Lung (tissue), 11 donors: ENCODE measurements at regions not wholly inside any gene's neighbourhood (a gene's known extent, or its start where the extent isn't known, plus 50 kb on each side); places are given as distances from the start of the nearest gene placed in this dataset.

Source experiments
- ATAC-seq: fragments of 200-7000 bp; cut with Tn5 transposase; one replicate; pipeline ENCODE4 v1.9.1; 2020; ENCODE audit warnings: moderate number of reproducible peaks; ENCODE audit not compliant: insufficient read depth, low FRiP score
- DNase-seq, 3 donors: peaks; one replicate each; pipeline ENCODE4 v3.0.0-alpha.2; 2013 to 2017
- H3K27ac ChIP-seq, 2 donors: one replicate each; pipeline ENCODE4 v1.5.1; 2013; ENCODE audit warnings: mild to moderate bottlenecking in 2 of 2, moderate library complexity in 2 of 2, control low read depth in 1 of 2, inconsistent platforms in 1 of 2, low read depth in 1 of 2, low read length in 1 of 2
- H3K27me3 ChIP-seq, 3 donors: one replicate each; pipeline ENCODE4 v1.5.1; 2013; ENCODE audit warnings: low read length in 2 of 3; ENCODE audit not compliant: control insufficient read depth in 3 of 3, insufficient read depth in 3 of 3
- H3K36me3 ChIP-seq, 4 donors: one replicate each; pipeline ENCODE4 v1.5.1; 2013; ENCODE audit warnings: low read length in 4 of 4, mild to moderate bottlenecking in 1 of 4, moderate library complexity in 1 of 4; ENCODE audit not compliant: control insufficient read depth in 4 of 4, insufficient read depth in 4 of 4
- H3K4me1 ChIP-seq, 5 donors: one replicate each; pipeline ENCODE4 v1.5.1; 2013; ENCODE audit warnings: low read length in 5 of 5, mild to moderate bottlenecking in 2 of 5, moderate library complexity in 1 of 5; ENCODE audit not compliant: control insufficient read depth in 5 of 5, insufficient read depth in 5 of 5
- H3K4me3 ChIP-seq: one replicate; pipeline ENCODE4 v1.5.1; 2013; ENCODE audit warnings: mild to moderate bottlenecking, control low read depth, moderate library complexity
- H3K9ac ChIP-seq, 2 donors: one replicate each; pipeline ENCODE4 v1.5.1; 2013; ENCODE audit warnings: low read length in 2 of 2, control low read depth in 1 of 2; ENCODE audit not compliant: insufficient read depth in 1 of 2
- H3K9me3 ChIP-seq, 4 donors: one replicate each; pipeline ENCODE4 v1.5.1; 2013; ENCODE audit warnings: low read length in 3 of 4, mild to moderate bottlenecking in 1 of 4, moderate library complexity in 1 of 4; ENCODE audit not compliant: control insufficient read depth in 4 of 4, insufficient read depth in 3 of 4
- CTCF ChIP-seq: IDR thresholded peaks from 2 replicates; pipeline ENCODE4 v1.5.1; 2012; ENCODE audit warnings: mild to moderate bottlenecking; ENCODE audit errors: control extremely low read depth, extremely low read depth
- WGBS, 2 donors: extraction: QIAGEN DNeasy Blood & Tissue Kit; methylation state at CpG; one replicate each; pipeline ENCODE4 v1.1.7; 2013; 5-methylcytosine and 5-hydroxymethylcytosine counted together
- donor health status: control.
- donor health status: control.
- donor health status: Bipolar disorder and iron deficiency.
- donor health status: healthy.
- donor health status: DM: yes; HTN: yes; CAD: no.

GRCh38 chr9:103474156-103474555 lies 479.0 kb downstream of the CYLC2 start:
- H3K9me3 ChIP-seq = no peaks in the 10 kb centered on the region
- H3K36me3 ChIP-seq = no peaks in the 10 kb centered on the region
- no peaks in the 10 kb centered on the region for H3K4me1 ChIP-seq
- no peak overlapping the region for H3K27ac ChIP-seq
- DNase-seq (no peak), ATAC-seq (no peak)
- WGBS, 2 donors = 93 to 94% methylated on average over 1 of the region's 1 CpG
- TF ChIP-seq CTCF = no peak
- no peak overlapping the region for H3K9ac ChIP-seq
- no peaks in the 10 kb centered on the region for H3K27me3 ChIP-seq
- no peak overlapping the region for H3K4me3 ChIP-seq

- ATAC-seq (no peak), DNase-seq (no peak)
- TF ChIP-seq CTCF = no peak
- Histone ChIP-seq H3K4me1 (no peaks in the 10 kb centered on the region), H3K9ac (no peak overlapping the region), H3K36me3 (no peaks in the 10 kb centered on the region), H3K27me3 (no peaks in the 10 kb centered on the region), H3K27ac (no peak overlapping the region), H3K4me3 (no peak overlapping the region), H3K9me3 (peaks cover 0 to 10% (median 0%) of the 10 kb centered on the region in 4 donors)
- 92 to 95% methylated on average over 25 to 29 of the region's 29 CpGs for WGBS, 2 donors
Observed at GRCh38 chr9:103483471-103484096, 488.5 kb downstream of the CYLC2 start.

- peaks cover 0 to 10% (median 0%) of the 10 kb centered on the region in 4 donors for H3K9me3 ChIP-seq
- no peaks in the 10 kb centered on the region for H3K4me1 ChIP-seq
- DNase-seq (no peak), ATAC-seq (no peak)
- H3K9ac ChIP-seq = no peak overlapping the region
- H3K27me3 ChIP-seq = no peaks in the 10 kb centered on the region
- H3K4me3 ChIP-seq = no peak overlapping the region
- H3K27ac ChIP-seq = no peak overlapping the region
- TF ChIP-seq CTCF = no peak
- no peaks in the 10 kb centered on the region for H3K36me3 ChIP-seq
- WGBS, 2 donors = 59 to 67% methylated on average over 3 of the region's 3 CpGs
Observed at GRCh38 chr9:103485138-103485537, 490.0 kb downstream of the CYLC2 start.

- H3K9me3 ChIP-seq = peaks cover 0 to 8% (median 0%) of the 10 kb centered on the region in 4 donors
- H3K4me3 ChIP-seq = no peak overlapping the region
- H3K36me3 ChIP-seq = no peaks in the 10 kb centered on the region
- TF ChIP-seq CTCF = no peak
- DNase-seq (no peak), ATAC-seq (no peak)
- 95% methylated on average over 9 of the region's 9 CpGs for WGBS, 2 donors
- no peaks in the 10 kb centered on the region for H3K27me3 ChIP-seq
- H3K4me1 ChIP-seq = no peaks in the 10 kb centered on the region
- H3K9ac ChIP-seq = no peak overlapping the region
- H3K27ac ChIP-seq = no peak overlapping the region
Observed at GRCh38 chr9:103514767-103515166, 519.6 kb downstream of the CYLC2 start.
